ENCODE measurements at regions not wholly inside any gene's neighbourhood (a gene's known extent, or its start where the extent isn't known, plus 50 kb on each side); places are given as distances from the start of the nearest gene placed in this dataset.

DNA sequence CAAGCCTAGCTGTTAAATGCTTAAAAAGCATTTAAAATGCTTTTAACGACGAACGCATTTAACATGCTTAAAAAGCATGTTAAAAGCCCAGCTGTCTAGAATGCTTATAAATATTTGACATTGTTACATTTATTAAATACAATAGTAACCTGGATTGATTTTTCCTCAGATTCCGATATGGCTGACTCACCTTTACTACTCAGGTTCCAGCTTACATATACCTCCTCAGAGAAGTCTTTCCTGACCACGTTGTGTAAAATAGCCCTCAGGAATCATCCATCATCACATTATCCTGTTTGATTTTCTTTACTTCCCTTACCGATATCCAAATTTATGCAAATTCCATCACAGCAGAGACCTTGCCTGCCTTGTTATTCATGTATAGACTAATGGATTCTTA lies 51.4 kb downstream of the SLC41A2 start:
- TF ChIP-seq, protein P1, sequence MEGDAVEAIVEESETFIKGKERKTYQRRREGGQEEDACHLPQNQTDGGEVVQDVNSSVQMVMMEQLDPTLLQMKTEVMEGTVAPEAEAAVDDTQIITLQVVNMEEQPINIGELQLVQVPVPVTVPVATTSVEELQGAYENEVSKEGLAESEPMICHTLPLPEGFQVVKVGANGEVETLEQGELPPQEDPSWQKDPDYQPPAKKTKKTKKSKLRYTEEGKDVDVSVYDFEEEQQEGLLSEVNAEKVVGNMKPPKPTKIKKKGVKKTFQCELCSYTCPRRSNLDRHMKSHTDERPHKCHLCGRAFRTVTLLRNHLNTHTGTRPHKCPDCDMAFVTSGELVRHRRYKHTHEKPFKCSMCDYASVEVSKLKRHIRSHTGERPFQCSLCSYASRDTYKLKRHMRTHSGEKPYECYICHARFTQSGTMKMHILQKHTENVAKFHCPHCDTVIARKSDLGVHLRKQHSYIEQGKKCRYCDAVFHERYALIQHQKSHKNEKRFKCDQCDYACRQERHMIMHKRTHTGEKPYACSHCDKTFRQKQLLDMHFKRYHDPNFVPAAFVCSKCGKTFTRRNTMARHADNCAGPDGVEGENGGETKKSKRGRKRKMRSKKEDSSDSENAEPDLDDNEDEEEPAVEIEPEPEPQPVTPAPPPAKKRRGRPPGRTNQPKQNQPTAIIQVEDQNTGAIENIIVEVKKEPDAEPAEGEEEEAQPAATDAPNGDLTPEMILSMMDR (IDR thresholded peaks at IDR 0.05) = no peak
- TF ChIP-seq POLR2AphosphoS5 (IDR thresholded peaks at IDR 0.05; ENCODE audit: insufficient read depth in 1 of 2, low read depth in 1 of 2) = no peak
- TF ChIP-seq POLR2A (IDR thresholded peaks at IDR 0.05) = no peak
